ENCODE measurements at regions not wholly inside any gene's neighbourhood (a gene's known extent, or its start where the extent isn't known, plus 50 kb on each side); places are given as distances from the start of the nearest gene placed in this dataset.
"Not testable (repeated sequence)": the region's sequence is repeated elsewhere in the genome, so short reads cannot be mapped to it uniquely, and the experiment has no call there.

DNA sequence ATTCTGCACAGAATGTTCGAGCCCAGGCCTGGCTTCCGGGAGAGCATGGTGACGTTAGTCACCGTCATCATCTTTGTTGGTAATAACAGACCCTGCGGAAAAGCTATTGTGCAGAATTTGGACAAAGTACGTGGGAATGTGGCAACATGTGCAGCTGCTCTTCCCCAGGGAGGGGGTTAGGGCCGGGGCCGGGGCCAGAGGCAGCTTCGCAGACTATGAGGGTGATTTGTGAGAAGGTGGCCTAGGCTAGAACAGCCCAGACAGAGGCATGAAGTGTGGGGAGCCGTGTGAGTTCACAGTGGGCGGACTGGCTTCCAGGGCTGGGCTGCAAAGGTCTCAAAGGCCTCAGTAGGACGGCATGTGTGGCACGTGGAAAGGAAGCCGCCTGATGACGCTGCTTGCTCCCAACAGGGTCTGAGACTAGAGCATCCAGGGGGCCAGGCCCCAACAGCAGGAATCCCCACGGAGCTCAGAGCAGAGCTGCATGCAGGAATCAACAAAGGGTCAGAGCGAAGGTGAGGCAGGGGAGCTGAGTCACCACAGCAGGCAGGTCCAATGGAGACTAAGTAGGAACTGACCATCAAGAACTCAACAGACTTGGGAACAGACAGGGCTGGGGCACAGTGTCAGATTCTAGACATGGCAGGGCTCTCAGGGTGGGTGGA is 109.2 kb downstream of the NPIPB11 start:
- DNase-seq (ENCODE audit: low read depth in 2 of 3, low spot score in 2 of 3): not testable (repeated sequence)

- DNase-seq (ENCODE audit: low read depth in 2 of 3, low spot score in 2 of 3): not testable (repeated sequence)
These were observed 110.3 kb downstream of the NPIPB11 start for GRCh38 chr16:29296176-29296575.

GRCh38 chr16:29294951-29295795 is 111.3 kb downstream of the NPIPB11 start:
- DNase-seq (ENCODE audit: low read depth in 2 of 3, low spot score in 2 of 3): not testable (repeated sequence)

DNA sequence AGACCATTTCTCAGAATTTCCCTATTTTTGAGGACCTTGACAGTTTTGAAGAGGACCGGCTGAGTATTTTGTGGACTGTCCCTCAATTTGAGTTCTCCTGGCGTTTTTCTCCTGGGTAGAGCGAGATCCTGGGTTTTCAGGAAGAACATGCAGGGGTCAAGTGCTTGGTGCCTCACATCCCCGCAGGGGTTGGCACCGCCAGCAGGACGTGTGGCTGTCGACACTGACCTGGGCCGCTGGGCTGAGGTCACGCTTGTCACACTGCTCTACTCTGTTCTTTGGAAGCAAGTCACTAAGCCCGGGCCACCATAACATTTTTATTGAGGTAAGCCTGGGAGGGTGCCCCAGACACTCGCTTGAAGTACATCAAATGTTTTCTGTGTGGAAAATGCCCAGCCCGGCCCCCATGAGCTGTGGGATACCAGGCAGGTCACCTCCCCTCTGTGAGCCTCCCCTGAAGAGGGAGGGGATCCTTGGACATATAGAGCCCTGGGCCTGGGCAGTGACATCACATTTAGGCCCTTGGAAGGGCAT is 112.0 kb downstream of the NPIPB11 start:
- not testable (repeated sequence) for DNase-seq (ENCODE audit: low read depth in 2 of 3, low spot score in 2 of 3)

DNA sequence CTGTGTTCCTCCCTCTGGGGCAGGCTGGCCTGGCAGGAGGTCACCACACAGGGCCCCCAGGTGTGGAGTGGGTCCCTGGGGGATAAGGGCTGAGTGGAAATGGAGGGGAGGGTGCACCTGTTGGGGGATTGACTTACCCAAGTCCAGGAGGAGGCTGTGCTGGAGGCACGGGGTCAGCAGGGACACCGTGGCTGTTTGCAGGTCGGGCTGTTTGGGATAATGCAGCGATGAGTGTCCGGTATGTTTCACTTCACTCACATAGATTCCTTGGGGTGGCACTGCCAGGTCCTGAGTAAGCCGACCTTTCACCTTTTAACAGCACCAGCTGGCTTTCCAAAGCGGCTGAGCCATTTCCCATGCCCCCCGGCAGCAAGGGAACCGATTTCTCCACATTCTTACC is 113.0 kb downstream of the NPIPB11 start:
- not testable (repeated sequence) for DNase-seq (ENCODE audit: low read depth in 2 of 3, low spot score in 2 of 3)

DNA sequence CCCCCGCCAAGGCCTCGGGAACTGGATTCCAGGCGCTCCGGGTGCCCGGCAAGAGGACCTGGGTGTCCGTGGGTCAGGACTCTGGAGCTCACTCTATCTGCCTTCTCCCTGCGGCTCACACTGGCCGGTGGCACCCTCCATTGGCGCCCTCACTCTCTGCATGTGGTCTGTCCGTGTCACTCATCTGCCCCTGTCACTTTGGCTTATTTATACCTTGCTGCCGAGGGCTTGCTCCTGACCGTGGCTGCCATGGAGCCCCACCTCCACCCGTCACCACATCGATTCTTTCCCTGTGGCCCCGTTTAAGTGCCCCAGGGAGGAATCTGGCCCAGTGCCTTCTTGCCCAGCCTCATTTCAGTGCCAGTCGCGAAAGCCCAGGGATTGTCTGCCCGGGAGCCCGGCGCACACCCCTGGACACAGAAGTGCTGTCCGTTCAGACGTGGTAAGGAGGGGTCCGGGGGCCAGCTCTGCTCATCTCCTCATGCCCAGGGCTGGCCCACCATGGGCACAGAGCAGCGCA is 113.5 kb downstream of the NPIPB11 start:
- DNase-seq (ENCODE audit: low read depth in 2 of 3, low spot score in 2 of 3): not testable (repeated sequence)

- not testable (repeated sequence) for DNase-seq (ENCODE audit: low read depth in 2 of 3, low spot score in 2 of 3)
These were observed 114.9 kb downstream of the NPIPB11 start for GRCh38 chr16:29291329-29292271.

- peak; percentile 26 to 54 (median 28) for DNase-seq (ENCODE audit: low read depth in 2 of 3, low spot score in 2 of 3)
These were observed 115.8 kb downstream of the NPIPB11 start for GRCh38 chr16:29290631-29291247.

DNA sequence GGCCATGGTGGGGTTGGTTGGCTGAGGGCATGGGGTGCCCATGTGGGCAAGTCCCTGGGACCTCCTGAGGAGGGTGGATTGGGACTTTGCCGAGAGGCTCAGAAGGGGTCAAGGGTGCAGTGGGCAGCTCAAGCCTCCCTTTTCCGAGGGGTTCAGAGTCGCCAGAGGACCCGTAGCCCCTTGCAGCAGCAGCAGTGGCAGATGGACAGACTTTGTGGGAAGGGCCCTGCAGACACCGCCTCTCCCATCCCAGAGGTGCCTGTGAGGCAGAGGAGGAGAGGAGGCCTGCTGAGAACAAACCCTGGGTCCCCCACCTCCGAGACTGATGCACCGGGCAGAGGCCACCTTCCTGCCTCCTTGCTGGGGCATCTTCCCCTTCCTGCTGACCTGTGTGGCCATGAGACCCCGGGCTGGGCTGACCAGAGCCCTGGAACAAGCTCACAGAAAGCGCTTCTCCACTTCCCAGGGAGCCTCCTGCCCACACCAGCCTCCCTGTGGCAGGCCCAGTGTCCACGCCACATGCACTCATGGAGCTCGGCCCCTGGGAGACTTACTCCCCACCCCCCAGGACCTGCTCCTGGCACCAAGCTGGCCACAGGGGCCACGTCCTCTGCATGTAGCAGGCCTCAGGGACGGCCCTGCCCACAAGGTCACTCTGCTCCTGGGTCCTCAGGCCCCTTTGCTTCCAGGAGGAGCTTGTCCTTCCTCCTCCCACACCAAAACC is 116.8 kb downstream of the NPIPB11 start:
- not testable (repeated sequence) for DNase-seq (ENCODE audit: low read depth in 2 of 3, low spot score in 2 of 3)

DNA sequence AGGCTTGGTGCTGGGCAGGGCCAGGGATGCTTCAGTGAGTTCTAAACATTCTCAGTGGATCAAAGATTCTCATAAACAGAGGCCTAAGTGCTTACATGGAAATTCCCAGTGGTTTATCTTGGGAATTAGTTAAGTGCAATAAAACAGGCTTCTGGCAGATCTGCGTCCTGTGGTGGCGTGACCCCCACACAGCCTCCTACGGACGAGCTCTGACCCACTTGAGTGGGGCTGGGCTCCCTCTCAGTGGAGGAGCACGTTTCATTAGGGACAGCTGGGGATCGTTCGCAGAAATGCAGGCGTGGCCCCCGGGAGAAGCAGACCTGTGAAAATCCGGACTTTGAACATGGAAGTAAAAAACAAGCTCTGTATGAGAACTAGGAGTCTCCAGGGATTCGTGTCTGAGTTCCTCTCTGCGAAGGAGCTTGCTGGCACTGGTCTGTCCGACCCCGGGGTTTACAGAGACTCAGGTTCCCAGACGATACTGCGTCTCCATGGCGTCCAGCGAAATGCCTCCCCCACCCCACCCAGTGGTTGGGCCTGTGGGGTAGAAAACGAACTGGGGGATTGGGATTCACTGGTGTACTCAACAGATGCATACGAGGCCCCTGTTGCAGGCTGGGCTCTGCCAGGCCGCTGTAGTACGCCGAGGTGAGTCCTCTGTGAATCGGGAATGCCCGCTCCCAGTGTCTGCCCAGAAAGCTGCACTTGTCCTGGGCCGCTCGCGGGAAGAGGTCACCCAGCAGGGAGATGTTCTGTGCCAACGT is 117.6 kb downstream of the NPIPB11 start:
- not testable (repeated sequence) for DNase-seq (ENCODE audit: low read depth in 2 of 3, low spot score in 2 of 3)

- DNase-seq (ENCODE audit: low read depth in 2 of 3, low spot score in 2 of 3): not testable (repeated sequence)
These were observed 118.5 kb downstream of the NPIPB11 start for GRCh38 chr16:29287871-29288535.

GRCh38 chr16:29287246-29287645 is 119.3 kb downstream of the NPIPB11 start:
- DNase-seq (ENCODE audit: low read depth in 2 of 3, low spot score in 2 of 3): not testable (repeated sequence)

- not testable (repeated sequence) for DNase-seq (ENCODE audit: low read depth in 2 of 3, low spot score in 2 of 3)
These were observed 119.7 kb downstream of the NPIPB11 start for GRCh38 chr16:29286796-29287195.

GRCh38 chr16:29286161-29286560 is 120.3 kb downstream of the NPIPB11 start:
- DNase-seq (ENCODE audit: low read depth in 2 of 3, low spot score in 2 of 3): not testable (repeated sequence)

DNA sequence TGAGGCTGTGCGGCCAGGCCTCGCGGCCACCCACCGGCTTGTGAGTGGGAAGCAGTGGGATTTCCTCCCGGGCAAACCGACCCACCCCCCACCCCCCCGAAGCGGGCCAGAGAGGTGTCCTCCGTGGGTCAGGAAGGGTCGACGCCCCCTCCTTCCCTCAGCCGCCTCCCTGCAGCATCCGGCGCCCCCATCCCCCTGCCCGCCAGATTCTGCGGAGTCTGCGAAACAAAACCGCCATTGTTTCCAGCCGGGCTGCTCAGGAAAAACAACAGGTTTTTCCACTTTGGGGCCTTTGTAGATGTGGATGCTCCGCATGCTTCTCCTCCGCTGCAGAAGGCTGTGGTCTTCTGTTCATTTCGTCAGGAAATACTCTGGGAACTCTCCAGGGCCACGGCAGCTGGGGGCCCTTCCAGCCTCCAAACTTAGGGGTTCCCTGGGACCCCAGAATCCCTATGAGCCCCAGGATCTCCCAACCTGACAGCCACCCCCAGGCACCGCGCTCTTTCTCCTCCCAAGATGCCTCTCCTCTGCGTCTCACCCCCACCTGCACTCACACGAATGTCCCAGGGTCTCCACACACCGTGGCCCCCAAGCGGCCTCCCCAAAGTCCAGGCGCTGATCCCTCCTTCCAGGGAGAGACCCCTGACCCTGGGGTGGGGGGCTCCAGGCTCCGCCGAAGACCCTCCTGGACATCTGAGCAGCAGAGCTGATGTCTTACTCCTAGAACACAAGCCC is 121.2 kb downstream of the NPIPB11 start:
- not testable (repeated sequence) for DNase-seq (ENCODE audit: low read depth in 2 of 3, low spot score in 2 of 3)

DNA sequence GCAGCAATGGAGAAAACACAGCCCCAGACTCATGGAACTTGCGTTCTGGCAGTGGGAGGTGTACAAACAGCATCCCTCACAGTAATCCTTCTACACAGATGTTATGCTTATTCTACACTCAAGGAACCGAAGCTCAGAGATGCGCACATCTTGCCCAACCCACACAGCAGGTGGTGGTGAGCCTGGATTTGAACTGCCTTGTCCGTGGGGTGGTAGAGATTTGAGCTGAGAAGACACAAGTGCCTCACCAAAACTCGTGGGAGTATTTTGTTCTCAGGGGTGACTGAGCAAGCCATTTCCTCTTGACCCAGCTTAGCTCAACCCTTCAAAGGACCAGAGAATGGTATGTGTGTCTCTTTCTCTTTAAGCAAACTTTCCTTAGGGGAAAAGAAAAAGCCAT is 121.8 kb downstream of the NPIPB11 start:
- DNase-seq (ENCODE audit: low read depth in 2 of 3, low spot score in 2 of 3): not testable (repeated sequence)

- not testable (repeated sequence) for DNase-seq (ENCODE audit: low read depth in 2 of 3, low spot score in 2 of 3)
These were observed 122.4 kb downstream of the NPIPB11 start for GRCh38 chr16:29284159-29284558.

All from activated CD8-positive, alpha-beta memory T cell treated with anti-CD3 and anti-CD28 coated beads for 48 hours (primary cell).